CD4-positive, alpha-beta T cell treated with Interleukin-21 for 1 hour (primary cell): ENCODE measurements at regions not wholly inside any gene's neighbourhood (a gene's known extent, or its start where the extent isn't known, plus 50 kb on each side); places are given as distances from the start of the nearest gene placed in this dataset.

Experiments
- DNase-seq: peaks from one replicate; pipeline ENCODE4 v3.0.0-alpha.2; 2020

DNA sequence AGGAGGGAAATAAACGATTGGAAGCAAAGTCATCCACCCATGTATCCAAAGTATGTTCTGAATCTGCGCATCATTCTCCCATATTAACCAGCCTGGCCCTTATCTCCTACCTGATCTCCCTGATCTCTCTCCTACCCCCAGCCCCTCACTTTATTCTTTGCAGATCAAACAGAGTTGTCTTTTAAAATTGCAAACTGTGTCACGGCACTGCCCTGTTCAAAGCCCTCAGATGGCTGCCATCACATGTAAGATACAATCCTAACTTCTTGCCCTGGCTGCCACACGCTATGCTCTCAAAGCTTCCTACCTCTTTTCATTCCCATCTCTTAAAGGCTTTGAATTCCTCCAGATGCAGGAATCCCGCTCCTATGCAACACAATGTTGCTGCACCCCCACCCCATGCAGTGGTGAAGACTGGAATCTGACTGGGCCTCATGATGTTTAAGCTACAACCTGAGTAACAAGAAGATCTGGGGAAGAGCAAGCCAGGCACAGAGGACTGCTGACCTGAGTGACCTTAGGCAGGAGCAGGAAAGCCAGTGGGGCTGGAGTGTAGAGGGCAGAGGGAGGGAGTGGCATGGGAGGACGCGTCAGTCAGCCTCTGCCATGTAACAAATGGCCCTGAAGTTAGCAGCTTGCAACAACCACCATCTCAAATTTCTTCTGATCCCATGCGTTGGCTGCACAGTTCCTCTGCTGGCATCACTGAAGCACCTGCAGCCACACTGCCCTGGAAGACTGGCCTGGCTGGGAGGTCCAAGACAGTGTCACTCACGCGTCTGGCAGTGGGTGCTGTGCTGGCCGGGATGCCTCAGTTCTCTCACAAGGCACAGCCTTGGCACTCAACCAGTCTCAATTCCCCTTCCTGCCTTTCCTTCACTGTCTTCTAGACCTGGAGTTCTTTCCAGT is 382.8 kb downstream of the BCL11B start:
- no peak for DNase-seq

DNA sequence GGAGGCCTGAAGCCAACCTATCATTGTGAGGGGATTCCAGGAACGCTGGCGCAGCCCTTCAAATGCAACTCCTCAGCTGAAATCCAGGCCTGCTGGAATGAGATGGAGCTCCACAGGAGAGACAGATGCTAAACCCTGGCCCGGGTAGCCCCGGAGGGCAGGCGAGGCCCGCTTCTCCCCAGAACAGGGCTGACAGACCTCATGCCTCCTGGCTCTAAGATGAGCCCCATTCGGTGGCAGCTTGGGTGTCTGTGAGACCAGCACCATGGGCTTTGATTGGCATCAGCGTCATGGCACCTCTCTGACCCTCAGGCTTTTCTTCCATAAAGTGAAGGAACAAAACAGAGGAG is 382.2 kb downstream of the BCL11B start:
- no peak for DNase-seq

DNA sequence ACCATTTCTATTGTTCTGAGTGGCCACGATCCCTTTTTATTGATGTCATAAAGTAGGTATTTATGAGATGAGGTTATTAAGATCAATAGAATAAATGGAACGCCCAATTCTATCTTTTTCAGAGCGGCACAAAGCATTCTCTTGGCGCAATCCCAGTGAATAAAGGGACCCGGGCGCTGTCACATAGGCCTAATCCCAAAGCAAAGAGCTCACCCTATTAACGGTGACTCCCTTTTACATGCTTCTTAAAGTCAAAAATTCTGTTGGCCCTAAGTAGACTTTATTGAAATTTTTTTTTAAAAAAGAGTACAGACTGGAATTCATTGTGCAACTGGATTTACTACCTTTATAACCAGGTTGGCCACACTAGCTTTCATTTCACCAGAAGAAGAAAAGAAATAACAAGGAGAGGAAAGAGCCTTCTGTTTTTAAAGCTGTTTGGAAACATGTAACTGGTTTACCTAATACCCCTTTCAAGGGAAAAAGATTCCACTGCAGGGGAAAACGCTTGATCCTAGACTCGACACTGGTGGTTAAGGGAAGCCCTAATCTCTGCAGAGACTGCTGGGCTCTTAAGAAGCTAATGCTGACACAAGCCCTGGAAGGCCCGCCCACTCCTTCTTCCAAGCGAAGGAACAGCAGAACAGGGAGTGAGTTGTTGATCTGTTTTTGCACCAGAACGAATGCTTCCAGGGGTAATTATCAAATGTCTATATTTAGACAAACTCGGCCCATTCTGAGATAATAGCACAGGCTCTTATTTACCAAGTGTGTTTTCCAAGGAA is 381.2 kb downstream of the BCL11B start:
- no peak for DNase-seq

DNA sequence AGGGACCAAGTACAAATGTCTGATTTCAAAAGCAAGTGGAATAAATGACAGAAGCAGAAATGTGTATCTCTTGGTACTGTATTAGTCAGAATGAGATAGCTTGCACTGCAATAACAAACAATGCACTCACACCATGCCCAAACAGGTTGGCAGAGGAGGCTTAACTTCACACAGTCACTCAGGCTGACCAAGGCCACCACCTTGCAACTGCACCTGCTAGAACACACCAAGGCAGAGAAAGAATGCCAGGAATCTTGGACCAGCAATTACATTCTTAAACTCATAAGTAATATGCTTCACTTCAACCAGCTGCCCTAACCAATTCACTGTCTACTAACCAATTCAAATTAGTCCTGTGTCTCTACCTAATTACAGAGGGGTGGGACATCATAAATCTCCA is 378.3 kb downstream of the BCL11B start:
- DNase-seq = no peak

DNA sequence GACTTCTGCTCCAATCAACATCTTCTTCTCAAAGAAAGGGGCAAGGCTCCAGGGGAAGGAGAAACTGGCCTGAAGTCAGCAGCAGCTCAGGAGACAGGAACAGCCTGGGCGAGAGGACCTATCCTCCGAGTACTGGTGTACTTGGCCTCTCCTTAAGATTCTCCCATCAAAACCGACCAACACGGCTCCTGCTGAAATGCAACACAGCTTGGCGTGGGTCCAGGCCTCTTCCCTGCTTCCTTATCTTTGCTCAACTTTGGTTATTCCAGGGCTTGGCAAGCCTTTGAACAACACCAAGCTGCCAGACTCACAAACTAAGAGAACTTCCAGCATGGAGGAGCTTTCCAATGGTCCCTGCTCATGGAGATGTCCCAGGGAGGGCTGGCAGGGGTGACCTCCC is 377.4 kb downstream of the BCL11B start:
- no peak for DNase-seq

DNA sequence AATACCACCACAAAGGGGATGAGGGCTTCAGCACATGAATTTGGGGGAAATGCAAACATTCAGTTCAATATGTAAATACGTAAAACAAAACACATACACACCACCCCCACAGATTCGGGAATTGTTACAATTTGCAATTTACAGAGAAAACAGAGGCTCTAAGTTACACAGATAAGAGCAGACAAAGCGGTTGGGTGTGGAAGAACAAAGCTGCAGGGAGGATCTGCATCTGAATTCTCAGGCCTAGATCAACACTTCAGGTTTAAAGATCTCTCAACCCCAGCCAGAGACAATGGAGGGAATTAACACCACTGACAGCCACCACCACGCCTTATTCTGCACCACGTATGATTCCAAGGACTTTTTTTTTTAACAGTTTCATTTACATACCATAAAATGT is 375.5 kb downstream of the BCL11B start:
- DNase-seq = no peak

DNA sequence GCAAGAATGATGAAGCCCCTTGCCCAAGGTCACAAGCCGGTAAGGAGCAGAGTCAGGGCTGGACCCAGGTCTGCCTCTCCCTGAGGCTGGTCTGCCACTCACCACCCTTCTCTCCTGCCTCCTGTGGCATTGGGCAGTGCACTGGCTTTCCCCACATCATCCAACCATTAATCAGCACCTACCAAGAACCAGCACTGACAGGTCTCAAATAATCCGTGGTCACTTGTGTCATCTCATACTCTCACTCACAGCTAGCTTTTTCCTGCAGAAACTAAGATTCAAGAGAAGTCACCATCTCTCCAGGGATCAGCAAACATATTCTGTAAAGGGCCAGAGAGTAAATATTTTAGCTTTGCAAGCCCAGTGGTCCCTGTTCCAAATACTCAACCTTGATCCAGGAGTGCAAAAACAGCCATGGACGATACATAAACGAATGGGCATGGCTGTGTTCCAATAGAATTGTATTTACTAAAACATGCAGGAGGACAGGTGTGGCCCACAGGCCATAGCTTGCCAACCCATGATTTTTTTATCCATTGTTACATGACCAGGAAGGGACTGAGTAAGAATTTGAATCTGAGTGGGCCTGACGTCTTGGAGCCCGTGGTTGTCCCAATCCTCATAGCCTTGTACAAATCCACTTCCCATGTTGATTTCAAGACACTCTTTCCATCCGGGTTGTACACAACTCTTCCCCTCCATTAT is 374.2 kb downstream of the BCL11B start:
- no peak for DNase-seq

DNA sequence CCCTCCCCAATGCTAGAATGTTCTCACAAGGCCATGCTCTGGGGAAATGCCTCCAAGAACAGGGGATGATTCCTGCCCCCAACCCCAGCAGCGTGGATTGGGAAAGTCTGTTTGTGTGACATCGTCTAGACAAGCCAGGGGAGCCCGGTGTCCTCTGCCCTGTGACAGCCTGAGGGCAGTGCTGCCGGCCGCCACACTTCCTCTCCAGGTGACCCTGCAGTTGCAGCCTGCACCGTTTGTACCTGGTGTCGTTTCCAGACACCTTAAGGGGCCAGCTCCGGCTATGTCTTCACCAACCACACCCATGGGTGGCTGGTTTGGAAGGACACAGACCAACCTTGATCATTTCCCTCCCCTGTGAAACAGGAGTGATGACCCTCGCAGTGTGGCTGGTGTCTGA is 372.6 kb downstream of the BCL11B start:
- DNase-seq = no peak

DNA sequence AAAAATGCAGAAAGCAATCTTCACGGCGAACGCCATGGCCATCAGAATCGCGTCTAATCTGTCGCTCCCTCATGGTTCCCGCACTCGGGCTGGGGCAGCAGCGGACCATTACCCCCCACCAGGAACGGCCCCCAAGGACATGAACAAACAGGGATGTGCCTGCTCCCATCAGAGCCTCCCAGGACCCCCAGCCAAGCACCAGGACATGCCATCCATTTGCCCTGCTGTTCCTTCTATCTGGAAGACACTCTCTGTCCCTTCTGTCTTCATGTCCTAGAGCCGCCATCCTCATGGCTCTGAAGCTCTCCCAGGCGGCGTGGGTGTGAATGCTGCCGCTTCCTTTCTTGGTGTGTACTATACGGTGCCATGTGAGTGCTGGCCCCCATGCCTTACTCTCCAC is 371.8 kb downstream of the BCL11B start:
- no peak for DNase-seq

DNA sequence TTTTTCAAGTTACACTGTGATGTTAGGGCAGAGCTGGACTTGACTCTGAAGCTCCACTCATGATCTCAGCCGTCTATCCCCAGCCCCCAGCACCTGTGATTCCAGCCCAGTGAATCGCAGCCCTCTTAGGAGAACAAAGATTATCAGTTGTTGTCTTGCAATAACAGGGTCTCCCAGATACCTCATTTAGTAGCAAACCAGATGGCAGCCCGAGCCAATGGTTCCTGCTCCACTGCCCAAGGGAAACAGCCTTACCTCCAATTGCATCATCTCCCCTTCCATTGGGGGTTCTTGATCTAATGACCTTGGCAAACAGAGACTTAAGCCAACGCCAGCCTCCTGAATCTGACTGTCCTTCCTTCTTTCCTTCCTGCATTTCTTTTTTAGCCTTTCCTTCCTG is 371.2 kb downstream of the BCL11B start:
- DNase-seq = no peak

DNA sequence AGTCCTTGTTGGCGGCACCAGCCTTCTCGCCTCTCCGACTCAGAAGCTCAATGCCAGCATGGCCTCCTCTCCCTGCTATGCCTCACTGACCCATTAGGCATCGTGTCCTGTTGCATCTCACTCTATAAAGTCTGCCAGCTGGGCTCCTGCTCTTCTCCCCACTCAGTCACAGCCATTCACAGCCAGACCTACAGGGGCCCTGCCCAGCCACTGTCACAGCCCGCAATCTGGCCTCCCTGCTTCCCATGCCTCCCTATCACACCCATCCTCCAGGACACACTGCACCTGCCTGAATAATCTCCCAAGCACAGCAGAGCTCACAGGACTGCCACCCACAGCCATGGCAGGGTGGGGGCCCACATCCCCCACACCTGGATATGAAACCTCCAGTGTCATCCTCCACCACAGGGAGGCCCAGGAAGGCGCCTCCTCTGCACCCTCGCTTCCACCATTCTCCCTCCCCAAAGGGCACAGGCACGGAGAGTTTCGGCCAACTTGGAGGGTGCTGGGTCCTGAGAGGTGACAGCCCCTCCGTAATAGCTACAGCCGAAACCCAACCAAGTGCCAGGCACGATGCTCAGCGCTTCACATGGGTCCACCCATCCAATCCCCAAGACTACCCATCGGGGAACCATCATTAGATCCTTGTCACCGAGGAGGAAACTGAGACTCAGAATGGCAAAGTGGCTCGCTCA is 370.3 kb downstream of the BCL11B start:
- no peak for DNase-seq

DNA sequence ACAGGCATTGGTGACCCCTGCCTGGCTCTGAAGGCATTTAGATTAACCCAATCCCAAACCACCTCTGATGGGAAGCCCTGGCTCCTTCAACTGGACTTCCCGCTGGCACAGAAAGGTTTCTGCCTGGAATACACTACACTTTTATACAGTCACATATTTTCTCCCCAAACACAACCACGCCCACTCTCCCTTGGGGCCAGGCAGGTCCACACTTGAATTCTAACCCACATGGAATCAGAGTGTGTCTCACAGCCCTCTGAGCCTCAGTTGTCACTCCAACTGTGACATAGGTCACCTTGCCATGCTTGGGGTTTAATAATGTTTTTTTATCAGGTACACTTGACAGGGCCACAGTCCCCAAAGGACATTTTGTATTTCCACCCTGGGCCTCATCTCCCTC is 368.6 kb downstream of the BCL11B start:
- DNase-seq = no peak

DNA sequence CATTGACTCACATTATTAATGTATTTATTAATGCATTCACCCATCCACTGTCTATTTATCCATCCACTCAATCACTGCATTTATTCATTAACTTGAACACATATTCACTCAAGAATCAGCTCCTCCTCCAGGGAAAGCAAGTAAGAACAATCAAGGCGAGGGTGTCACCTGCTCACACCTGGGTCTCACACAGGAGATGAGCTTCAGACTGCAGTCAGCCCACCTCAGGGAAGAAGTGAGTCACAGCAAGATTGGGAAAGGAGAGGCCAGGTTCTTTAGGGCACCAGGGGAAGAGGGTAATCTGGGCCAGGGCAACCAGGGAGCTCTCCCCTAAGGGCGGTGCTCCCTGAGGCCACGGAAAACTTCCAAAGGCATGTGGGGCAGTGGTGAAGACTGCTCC is 367.3 kb downstream of the BCL11B start:
- DNase-seq = no peak

DNA sequence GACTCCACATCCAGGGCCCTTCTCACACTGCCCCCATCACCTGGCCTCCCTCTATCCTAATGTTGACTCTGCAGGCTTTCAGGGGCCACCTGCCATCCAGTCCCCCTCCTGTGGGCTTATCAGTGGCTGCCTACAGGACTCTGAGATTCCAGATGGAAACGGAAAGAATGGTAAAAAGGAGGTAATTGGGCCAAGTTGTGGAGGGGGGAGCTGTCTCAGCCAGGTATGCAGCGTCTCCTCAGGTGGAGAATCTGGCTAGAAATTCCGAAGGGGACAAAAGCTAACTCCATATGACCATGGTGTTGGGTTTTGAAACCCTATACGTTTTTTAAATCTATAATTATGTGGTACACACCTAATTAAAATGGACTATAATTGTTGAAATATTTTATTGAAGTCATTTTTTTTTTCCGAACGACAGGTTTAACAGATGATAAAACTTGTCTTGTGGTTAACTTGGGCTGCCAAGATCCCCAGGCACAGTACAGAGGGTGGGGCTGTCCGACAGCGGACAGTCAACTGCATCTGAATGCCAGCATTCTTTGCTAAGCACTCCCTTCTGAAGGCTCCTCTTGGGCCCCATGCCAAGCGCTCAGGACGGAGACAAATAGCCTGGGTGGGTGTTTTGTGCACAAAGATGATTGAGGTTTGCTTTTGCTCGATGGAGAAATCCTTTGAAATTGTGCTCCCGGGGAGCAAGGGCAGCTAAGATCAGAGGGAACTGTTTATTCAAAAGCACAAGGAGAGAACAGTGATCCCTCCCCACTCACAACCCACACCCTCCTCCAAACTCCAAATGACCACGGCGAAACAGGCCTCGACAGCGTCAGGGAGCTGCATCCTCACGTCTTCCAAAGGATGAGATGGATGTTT is 365.6 kb downstream of the BCL11B start:
- DNase-seq = no peak

DNA sequence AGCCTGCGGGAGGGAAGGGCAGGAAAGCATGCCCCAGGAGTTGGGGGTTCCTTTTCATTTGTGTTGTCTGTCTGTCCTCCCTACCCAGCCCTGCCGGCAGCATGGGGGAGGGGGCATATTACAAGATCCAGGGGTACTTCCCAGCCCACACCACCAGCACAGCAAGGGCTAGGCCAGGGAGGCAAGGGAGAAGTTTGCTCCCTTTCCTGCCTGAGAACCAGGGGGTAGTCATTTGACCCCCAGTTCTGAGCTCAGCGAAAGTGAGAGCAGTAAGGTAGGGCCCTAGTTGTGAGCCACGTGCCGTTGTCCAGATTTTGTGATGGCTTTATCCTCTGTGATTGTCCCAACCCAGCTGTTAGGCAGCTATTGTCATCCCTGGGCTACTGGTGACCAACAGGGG is 364.7 kb downstream of the BCL11B start:
- no peak for DNase-seq

DNA sequence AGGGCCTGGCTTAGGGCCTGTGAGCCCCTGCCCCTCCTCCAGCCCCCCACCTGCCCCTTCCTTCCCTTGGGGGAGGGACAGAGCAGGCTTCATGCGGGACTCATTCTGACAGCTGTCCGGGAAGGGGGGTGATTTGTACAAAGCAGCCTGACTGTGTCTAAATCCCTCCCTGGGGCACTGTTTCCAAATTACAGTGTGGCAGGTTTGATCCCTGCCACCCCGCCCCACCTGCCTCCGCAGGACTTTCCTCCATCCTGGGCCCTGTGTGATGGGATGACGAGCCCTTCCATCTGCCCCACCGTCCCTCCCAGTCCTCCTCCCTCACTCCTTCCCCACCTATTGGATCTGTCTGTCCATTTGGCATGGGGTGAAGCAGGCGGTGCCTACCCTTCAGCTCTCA is 363.9 kb downstream of the BCL11B start:
- DNase-seq = no peak

DNA sequence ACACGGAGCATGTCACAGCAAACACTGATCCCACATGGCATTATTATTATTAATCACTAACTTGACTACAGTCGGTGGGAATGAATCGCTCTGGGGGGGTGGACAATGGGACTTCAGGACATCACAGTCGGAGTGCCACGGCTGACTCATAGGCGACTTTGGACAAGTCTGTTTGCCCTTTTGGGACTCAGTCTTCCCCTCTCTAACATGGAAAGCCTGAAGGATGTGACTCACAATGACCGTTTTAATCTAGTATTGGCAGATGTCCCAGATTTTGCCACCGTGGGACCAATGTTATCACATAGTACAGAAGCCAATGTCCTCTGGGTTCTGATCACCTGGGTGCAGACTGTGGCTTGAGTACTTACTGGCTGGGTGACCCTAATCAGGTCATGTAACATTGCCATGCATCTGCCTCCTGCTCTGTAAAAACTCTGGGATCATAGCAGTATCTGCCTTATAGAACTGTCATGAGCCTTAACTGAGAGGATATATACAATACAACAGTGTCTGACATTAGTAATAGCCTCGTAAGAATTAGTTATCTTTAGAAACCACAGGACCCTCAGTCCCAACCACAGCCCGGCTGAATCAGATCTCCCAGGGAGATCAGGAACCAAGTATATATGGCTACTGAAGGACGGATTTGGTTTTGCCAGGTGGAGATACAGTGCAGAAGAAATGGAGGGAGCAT is 362.6 kb downstream of the BCL11B start:
- DNase-seq = no peak

DNA sequence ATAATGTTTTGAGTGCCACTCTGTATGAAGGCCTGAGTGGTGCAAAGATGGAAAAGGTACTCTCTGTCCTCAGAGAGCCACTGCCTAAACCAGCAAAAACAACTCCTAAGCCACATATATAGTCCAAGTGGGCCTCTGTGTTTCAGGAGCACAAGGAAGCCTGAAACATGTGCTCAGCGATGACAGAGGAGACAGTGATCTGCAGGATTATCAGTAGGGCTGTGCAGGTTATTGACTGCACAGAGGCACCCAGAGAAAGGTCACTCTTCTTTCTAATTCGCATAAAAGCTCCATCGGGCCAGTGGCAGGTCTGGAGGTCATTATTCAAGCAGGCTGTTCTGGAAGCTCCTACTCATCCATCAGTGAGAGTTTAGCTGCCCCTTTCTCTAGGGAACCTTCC is 361.9 kb downstream of the BCL11B start:
- no peak for DNase-seq

DNA sequence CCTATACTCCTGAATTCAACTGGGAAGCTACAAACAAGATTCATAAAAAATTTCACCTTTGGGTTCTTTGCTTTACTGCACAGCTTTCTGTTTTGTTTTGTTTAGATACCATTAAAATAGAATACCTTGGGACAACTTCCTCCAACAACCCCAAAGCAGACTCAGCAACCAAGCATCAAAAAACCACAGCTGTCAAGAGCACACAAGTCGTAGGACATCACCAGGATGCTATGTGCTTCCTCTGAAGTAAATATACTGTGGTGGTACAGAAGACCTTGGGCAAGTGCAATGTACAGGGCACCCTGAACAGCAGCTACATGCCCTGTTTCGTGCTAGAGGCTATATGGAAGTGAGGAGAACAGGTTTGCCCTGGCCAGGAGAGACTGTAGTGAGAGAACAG is 359.3 kb downstream of the BCL11B start:
- DNase-seq = peak; percentile 42

DNA sequence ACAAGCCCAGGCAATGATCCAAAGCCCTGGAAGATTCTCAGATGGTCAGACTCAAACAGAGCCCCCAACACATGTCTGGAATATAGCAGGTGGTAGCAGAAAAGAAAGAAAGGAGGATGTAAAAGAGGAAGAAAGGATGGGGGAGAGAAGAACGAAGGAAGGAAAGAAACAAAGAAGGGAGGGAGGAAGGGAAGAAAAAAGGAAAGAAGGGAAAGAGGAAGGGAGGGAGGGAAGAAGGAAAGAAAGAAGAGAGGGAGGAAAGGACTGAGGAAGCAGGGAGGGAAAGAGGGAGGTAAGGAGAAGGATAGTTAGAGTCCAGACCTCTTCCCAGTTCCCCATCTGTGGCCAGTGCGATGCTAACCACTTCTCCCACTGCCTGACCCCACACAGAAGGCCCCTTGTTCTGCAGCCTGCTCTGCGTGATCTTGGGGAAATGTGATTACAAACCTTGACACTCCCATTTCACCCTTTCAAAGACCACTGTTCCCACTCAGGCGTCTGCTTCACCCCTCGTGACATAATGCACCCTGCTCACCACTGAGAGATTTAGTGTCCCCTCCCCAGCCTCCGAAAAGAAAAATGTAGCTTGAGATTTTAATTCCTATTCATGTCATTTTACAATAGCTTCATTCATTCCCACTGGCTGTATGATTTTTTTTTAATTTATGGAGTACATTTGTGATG is 357.9 kb downstream of the BCL11B start:
- DNase-seq = no peak

DNA sequence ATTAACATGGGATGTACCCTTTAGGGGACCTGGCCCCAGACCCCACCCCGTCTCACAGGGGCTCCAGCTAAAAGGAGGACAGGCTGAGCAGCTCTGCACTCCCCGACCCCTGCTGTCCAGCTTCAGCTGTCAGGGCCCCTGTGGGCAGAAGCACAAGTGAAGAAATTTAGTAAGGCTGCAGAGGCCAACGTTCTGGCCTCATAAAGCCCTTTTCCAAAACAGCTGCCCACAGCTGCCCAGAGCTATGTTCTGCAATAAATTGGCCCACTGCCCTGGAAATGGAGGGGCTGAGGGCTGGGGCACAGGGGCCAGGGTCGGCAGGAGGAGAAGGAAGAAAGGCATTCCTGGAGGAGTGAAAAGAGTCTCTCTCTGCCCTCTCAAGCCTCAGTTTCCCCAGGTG is 357.1 kb downstream of the BCL11B start:
- no peak for DNase-seq
